HG03520 (cell line): ENCODE measurements at regions not wholly inside any gene's neighbourhood (a gene's known extent, or its start where the extent isn't known, plus 50 kb on each side); places are given as distances from the start of the nearest gene placed in this dataset.
A peak's percentile ranks its signal among the peaks of the same experiment; 100 is the strongest.

Source experiments
- ATAC-seq: cut with Tn5 transposase; IDR thresholded peaks from one replicate; pipeline ENCODE4 v1.9.1; 2021; ENCODE audit warnings: mild to moderate bottlenecking, moderate library complexity; ENCODE audit not compliant: unreplicated experiment

DNA sequence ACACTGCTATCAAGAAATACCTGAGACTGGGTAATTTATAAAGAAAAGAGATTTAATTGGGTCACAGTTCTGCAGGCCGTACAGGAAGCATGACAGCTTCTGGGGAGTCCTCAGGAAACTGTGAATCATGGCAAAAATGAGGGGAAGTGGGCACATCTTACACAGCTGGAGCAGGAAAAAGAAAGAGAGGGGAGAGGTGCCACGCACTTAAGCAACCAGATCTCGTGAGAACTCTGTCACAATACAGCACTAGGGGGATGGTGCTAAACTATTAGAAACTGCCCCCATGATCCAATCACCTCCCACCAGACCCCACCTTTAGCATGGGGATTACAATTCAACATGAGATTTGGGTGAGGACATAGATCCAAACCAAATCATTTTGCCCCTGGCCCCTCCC, 105.5 kb upstream of the CPLX2 start:
- ATAC-seq = no peak

DNA sequence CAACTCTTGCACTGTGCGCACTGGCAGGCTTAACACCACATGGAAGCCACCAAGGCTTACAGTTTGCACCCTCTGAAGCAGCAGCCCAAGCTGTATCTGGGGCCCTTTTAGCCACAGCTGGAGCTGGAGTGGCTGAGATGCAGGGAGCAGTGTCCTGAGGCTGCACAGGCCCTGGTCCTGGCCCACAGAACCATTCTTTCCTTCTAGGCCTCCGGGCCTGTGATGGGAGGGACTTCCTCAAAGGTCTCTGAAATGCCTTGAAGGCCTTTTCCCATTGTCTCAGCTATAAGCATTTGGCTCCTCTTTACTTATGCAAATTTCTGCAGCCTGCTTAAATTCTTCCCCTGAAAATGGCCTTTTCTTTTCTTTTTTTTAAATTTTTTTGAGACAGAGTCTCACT, 104.4 kb upstream of the CPLX2 start:
- no peak for ATAC-seq

DNA sequence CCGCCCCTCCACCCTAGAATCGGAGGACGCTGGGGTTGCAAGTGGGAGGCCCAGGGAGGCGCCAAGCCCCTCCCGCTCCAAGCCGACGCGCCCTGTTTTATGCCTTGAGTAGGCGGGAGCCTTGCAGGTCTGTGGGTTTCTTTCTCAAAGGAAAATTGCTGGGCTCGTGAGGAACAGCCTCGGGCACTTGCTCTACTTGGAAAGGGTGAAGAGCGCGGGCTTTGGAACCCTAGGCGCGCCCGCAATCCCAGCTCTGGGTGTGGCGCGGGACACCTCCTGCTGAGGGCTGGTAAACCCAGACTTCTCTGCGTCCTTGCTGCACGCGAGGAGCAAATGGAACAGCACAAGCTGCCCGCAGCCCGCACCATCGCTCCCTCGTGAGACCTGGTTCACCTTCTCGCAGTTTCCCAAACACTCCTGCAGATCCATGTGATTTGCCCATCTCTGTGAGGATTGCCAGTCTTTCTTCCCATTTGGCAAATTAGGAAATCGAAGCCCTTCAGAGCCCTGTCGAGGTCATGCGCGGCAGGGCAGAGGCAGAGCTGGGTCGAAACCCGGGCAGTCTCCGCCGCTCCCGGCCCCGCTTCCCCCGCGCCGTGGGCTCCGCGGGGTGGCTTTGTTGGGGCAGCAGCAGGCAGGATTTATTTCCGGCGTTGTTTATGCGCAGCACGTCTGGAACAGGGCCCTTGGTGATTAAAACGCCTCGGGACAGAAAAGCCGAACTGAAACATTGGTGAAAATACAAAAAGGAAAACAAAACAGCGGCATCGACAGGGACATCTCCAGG, 98.4 kb upstream of the CPLX2 start:
- ATAC-seq = no peak

DNA sequence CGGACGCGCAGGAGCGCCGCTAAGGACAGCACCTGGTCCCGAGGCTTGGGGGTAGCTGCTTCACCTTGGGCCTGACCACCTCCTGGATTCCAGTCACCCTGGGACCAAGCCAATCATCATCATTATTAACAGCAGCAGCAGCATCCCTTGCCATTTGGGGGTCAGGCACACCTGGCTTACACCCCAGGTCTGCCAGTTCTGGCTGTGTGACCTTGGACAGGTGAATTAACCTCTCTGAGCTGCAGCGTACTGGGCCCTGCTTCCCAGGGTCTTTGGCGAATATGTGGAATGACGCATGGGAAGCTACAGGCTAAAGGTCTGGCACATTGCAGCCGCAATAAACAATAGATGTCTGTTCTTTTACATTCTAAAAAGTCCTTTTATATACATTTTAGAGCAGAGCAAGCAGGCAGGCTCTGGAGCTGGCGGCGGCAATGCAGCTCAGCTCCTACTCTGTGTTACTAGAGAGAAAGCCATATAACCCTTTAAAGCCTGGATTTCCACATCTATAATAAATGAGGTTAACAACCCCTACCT, 97.8 kb upstream of the CPLX2 start:
- no peak for ATAC-seq

DNA sequence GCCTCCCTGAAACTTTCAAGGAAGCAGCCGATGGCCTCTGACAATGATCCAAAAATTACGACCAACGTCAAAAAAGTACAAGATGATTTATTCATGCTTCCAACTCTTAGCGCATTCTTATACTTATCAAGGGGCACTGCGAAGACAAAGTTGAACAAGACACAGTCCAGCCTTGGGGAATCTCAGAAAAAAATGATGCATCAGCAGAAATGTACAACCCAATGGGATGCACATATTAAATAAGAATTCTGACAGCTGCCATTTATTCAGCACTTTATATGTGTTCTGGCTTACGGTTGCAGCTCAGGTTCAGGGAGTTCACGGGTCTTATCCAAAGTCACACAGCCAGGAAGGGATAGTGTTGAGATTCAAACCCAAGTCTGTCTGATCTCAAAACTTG, 96.0 kb upstream of the CPLX2 start:
- no peak for ATAC-seq

DNA sequence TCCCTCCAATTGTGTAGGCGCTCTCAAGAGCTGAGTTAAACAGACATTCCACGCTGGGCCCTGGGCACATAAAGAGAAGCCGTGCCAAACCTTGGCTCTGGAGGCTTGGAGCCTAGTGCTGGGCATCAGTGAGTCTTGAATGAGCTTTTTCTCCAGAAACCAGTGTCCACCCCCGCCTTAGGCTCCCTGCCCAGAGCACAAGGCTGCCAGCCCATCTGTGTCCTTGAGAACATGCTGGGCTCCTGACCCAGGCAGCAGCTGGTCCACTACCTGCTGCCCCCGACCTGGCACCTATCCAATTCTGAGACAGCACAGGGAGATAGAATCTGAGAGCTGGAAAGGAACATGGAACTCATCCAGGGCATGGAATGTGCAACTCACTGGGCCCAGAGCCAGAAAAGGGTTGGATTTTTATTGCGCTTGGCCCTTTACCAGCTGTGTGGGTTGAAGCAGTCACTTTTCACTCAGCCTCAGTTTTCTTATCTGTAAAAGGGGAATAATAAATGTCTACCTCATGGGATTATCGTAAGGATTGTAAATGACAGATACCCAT, 92.4 kb upstream of the CPLX2 start:
- ATAC-seq = no peak

DNA sequence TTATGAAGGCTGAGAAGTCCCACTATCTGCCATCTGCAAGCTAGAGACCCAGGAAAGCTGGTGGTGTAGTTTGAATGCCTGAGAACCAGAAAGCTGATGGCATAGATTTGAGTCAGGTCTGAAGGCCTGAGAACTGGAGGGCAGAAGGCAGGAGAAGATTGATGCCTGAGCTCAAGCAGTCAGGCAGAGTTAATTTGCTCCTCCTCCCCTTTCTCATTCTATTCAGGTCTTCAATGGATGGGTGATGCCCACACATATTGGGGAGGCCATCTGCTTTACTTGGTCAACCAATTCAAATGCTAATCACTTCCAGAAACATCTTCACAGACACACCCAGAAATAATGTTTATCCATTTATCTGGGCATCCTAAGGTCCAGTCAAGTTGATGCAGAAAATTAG, 87.6 kb upstream of the CPLX2 start:
- no peak for ATAC-seq

DNA sequence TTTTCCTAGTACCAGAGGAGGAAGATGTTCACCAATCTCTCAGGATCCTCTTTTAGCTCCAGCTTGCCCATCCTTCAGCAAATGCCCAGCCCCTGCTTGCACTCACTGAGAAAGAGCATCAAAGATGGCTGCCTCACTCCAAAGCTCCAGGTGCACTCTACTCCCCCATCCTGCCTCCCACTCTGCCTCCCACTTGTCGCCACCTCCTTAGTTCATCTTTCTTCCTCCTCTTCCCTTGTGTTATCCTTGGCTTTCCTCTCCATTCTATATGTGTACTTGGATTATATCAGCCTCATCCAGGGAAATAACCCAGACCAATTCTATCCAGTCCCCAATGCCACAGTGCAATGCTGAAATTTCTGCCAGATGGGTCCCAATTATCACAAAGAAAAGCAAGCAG, 87.1 kb upstream of the CPLX2 start:
- no peak for ATAC-seq

DNA sequence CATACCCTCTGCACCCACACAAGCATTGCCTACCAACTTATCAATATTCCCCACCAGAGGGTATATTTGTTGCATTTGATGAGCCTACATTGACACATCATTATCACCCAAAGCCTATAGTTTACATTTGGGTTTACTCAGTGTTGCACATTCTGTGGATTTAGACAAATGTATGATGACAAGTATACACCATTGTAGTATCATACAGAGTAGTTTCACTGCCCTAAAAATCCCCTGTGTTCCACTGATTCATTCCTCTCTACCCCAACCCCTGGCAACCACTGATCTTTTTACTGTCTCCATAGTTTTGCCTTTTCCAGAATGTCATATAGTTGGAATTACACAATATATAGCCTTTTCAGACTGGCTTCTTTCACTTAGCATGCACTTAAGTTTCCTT, 85.7 kb upstream of the CPLX2 start:
- ATAC-seq = no peak

DNA sequence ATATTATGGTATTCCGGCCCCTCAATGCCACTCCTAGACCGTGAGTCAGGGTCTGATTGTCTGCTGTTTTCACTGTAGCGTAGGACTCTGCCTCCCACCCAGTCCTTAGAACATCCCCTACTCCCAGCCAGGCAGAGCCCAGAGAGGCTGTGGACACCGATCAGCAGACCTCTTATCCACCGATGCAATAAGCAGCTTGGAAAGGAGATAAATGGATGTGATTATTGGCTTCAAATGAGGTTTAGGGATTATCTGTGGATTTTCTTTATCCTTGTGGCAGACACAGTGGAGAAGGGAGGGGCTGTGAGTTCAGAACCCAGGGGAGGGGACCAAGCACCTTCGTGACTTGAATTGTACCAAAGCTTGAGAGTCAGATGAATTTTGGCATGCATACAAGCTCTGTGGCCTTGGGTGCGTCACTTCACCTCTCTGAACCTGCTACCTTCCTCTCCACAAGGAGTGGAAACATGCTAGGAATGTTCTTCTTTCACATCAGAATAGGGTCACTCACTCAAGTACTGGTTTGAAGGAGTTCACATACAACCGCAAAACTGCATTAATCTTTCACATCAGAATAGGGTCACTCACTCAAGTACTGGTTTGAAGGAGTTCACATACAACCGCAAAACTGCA, 83.1 kb upstream of the CPLX2 start:
- ATAC-seq = no peak

DNA sequence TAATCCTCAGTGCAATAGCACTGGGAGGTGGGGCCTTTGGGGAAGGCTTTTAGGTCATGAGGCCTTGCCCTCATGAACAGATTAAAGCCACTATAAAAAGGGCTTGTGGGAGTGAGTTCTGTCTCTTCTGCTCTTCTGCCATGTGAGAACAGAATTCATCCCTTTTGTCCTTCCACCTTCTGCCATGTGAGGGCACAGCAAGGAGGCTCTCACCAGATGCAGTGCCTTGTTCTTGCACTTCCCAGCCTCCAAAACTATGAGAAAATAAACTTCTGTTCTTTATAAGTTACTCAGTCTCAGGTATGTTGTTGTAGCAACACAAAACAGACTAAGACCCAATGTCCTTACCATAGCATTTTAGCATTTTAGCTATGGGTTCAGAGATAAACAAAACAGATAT, 81.7 kb upstream of the CPLX2 start:
- no peak for ATAC-seq

DNA sequence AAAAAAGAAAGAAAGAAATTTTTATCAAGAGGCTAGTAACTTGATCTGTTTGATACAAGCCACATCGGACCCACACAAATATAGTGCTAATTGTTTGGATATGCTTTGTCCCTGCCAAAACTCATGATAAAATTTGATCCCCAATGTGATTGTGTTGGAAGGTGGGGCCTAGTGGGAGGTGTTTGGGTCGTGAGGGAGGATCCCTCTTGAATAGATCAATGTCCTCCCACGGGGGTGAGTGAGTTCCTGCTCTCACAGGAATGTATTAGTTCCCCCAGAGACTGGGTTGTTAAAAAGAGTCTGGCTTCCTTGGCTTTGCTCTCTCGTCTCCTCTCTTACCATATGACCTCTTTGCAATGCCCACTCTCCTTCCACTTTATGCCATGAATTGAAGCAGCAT, 80.6 kb upstream of the CPLX2 start:
- no peak for ATAC-seq

DNA sequence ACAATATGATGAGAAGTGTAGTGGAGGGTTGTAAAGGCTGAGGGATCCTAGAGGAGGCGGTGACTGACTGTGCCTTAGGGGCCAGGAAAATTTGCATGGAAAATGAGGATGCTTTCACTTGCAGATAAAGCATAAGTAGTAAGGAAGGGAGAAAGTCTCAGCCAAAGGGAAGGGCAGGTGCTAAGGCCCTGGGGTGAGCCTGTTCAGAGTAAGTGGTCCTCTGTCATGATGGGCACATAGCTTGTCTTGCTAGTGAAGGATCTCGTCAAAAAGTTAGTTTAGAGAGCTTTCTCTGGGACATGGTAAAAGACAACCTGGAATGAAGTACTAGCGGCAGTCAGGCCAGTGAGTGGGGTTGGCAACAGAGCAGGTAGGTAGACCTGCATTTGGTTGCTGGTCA, 75.4 kb upstream of the CPLX2 start:
- no peak for ATAC-seq

DNA sequence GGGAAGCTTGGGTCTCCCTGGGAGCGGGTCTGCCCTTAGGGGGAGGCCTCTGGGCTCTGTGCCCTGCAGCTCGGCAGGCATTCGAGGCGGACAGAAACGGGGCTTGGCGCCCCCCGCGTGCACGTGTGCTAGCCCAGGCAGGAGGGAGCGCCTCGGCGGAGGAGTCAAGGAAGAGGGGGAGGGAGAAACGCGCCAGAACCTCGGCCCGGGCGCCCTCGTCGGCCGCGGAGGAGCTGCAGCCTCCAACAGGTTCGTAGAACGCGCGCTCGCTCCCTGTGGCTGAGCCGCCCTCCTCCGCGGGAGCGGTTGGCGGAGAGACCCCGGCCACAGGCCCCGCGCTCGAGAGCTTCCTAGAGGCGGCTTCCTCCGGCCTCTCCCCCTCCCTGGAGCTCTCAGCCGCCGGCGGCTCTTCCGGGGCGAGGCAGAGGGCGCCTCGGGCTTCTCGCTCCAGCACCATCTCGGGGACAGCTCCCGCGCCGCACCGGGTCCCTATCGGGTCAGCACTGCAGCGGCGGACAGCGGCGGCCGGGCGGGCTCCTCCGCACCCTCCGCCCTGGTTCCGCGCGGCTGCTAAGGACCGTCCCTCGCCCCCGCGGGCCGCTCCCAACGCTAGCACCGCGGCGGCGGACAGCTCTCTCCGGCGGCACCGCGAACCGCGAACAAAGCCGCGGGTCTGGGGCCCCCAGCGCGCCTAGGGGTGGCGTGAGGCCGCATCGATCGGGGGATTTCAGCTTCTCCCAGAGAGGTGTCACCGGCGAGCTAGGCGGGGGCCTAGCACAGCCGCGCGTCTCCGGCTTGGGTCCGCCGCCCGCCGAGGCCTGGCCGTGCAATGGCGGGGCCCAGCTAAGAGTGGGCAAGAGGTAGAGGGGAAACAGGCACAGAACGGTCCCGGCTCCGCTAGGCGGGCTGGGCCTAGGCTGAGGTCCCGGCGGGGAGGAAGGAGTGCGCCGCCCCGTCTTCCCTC, 74.6 kb upstream of the CPLX2 start:
- peak; percentile 84 for ATAC-seq

DNA sequence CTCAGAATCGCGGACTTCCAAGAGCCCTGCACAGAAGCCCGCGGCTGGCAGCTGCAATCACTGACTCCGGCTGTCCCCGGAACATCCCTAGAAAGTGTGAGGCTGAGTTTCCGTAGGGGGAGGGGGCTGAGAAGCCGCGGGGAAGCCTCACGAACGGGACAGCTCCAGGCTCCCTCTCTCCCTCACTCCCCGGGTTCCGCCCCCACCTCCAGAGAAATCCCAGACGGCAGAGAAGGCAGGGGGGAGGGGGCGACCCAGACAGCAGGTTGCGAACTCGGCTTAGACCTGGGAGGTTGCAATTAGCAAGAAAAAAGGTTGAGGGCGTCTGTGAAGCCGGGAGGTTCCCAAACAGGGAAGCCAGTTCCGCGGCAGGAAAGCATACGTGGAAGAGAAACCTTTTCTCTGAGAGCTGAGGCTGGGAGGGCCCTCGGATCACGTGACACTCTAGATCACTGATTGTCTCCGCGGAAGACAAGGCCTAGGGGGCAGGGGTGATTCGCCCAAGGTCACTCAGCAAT, 73.8 kb upstream of the CPLX2 start:
- ATAC-seq = no peak

DNA sequence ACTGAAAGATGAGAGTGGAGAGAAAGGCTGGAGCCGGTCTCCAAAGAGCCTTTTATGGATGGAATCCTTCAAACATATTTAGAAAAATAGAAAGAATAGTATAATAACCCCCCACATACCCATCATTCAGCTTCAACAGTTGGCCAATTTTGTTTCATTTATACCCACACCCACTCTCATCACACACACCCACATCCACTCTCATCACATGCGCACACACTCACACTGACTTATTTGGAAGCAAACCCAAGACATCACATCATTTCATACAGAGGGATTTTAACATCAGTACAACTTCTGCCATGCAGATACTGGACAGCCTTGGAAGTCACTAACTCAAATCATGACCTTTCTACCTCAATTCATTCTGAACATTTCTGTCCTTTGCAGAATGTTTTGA, 72.8 kb upstream of the CPLX2 start:
- no peak for ATAC-seq

DNA sequence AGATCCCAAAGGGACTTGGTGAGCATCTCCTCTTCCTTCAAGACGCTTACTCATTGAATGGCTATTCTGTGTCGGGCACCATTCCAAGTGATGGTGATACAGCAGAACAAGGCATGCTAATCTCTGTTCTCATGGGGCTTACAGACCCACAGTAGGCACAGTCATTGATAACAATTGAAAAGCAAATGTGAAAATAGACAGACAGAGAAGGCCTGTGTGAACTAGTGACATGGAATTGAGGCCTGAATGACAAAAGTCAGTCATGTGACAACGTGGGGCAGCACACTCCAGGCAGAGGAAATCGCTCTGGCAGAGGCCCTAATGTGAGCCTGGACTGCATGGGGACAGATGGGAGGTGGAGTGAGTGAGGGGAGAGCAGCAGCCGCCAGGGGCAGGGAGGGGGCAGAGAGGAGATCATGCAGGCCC, 70.7 kb upstream of the CPLX2 start:
- no peak for ATAC-seq

DNA sequence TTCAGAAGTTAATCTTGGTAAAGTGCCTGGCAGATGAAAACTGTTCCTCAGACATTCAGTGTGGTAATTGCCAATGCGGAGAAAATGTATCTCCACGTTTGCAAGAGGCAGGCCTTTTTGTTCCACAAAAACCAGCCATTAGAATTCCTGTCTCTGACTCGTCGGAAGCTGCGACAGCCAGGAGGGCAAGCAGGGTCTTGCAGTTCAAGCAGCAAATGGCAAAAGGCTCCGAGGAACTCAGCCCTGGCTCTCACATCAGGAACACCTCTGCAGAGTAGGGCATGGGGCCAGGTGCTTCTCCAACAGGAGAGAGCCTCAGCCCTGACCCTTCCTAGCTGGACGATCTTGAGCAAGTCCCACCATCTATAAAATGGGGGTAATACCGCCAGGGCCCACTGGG, 69.0 kb upstream of the CPLX2 start:
- no peak for ATAC-seq

DNA sequence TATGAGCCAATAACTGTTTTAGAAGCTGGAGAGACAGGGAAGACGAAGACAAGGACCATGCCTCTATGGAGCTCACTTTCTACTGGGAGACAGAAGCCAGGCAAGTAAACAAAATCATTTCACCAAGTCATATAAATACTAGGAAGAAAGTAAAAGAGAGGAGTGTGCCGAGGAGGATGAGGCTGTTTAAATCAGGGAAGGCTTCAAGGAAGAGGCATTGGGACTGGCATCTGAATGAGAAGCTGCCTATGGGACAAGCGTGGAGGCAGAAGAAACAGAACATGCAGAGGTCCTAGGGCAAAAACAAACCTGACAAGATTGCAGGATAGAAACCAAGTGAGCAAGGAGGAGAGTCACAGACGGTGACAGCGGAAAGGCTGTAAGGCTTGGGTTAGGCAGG, 68.1 kb upstream of the CPLX2 start:
- no peak for ATAC-seq

DNA sequence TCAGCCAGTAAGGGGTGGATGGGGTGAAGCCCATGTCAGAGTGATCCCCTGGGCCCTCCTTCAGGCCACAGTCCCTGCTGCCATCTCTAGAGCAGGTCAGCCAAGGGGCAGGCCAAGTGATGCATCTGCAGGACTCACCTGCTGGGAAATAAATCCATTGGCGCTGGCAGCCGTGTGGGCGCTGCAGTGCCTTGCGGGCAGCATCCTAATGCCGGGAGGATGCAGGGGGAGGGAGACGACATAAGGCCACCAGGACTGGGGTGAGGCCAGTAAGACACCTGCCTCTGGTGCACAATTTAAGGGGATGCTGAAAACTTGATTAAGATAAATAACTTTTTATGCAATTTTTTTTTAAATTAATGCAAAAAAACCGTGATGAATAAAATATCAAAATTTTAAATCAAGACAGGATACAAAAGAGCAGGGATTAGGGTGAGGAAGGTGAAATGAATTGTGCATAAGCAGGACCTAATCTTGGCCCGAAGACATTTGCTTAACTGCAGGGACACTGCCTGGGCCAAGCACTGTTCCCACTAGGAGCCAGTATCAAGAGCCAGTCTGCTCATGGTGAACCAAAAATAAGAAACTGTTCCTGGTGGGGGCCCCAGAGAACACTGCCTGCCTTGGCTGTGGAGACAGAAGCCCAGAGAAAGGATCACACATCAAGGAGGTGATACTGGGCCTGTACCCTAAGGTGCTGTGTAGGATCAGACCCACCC, 67.5 kb upstream of the CPLX2 start:
- ATAC-seq = no peak
